Adrenal gland (tissue), 9 donors: ENCODE measurements at regions not wholly inside any gene's neighbourhood (a gene's known extent, or its start where the extent isn't known, plus 50 kb on each side); places are given as distances from the start of the nearest gene placed in this dataset.

Source experiments
- DNase-seq, 7 donors: peaks; one replicate each; pipeline ENCODE4 v3.0.0-alpha.2; 2019 to 2020
- H3K27ac ChIP-seq, 5 donors: fragments of 200-600 bp; sonication (generic) in 4 of 5; 1 replicate in 3 of 5; 2 replicates in 2 of 5; pipeline versions ENCODE4 v1.5.1 to v1.8.0; 2016 to 2020; ENCODE audit warnings: mild to moderate bottlenecking in 1 of 5
- H3K27me3 ChIP-seq: fragments of 200-600 bp; 2 replicates; pipeline ENCODE4 v1.8.0; 2021
- H3K36me3 ChIP-seq, 2 donors: fragments of 200-600 bp; replicated peaks in 1 of 2; 1 replicate in 1 of 2; 2 replicates in 1 of 2; pipeline versions ENCODE4 v1.5.1 to v1.8.0; 2018 to 2022
- H3K4me1 ChIP-seq, 2 donors: fragments of 200-600 bp; replicated peaks in 1 of 2; 1 replicate in 1 of 2; 2 replicates in 1 of 2; pipeline versions ENCODE4 v1.5.1 to v1.8.0; 2018 to 2021
- H3K4me3 ChIP-seq, 4 donors: fragments of 200-600 bp; sonication (generic) in 3 of 4; one replicate each; pipeline ENCODE4 v1.5.1; 2016 to 2018
- H3K9me3 ChIP-seq, 3 donors: fragments of 200-600 bp; sonication (generic) in 1 of 3; replicated peaks in 1 of 3; 1 replicate in 2 of 3; 2 replicates in 1 of 3; pipeline versions ENCODE4 v1.5.1 to v1.8.0; 2016 to 2021
- CTCF ChIP-seq, 6 experiments: fragments of 450-650 bp in 4 of 6; fragments of 200-600 bp in 2 of 6; sonication (generic) in 1 of 6; IDR thresholded peaks; 1 replicate in 5 of 6; 2 replicates in 1 of 6; pipeline versions ENCODE4 v1.5.1 to v1.8.0; 2016 to 2021; ENCODE audit warnings: antibody characterized with exemption in 6 of 6, mild to moderate bottlenecking in 2 of 6, moderate library complexity in 1 of 6
- POLR2A ChIP-seq, 2 donors: fragments of 450-650 bp; IDR thresholded peaks; one replicate each; pipeline ENCODE4 v1.6.1; 2017; ENCODE audit warnings: antibody characterized with exemption in 2 of 2, mild to moderate bottlenecking in 2 of 2, moderate library complexity in 1 of 2
- WGBS, 4 donors: extraction: QIAGEN DNeasy Blood & Tissue Kit in 2 of 4; methylation state at CpG; one replicate each; pipeline versions ENCODE4 v1.1.5 to v1.1.7; 2013 to 2017; 5-methylcytosine and 5-hydroxymethylcytosine counted together
- intact Hi-C, 2 donors: fragments of 100-400 bp; cut with DNase I; formaldehyde crosslinking; loops; one replicate each; pipeline versions ENCODE4 v1.14.1 to v1.15.0; 2022 to 2023
- donor health status: healthy with polysubstance abuse.
- donor health status: Bipolar disorder and iron deficiency.
- donor health status: DM: yes; HTN: yes; CAD: no.
- donor health status: DM: no; HTN: no; CAD: no.
- donor health status: DM: no; HTN: no; CAD: no.

DNA sequence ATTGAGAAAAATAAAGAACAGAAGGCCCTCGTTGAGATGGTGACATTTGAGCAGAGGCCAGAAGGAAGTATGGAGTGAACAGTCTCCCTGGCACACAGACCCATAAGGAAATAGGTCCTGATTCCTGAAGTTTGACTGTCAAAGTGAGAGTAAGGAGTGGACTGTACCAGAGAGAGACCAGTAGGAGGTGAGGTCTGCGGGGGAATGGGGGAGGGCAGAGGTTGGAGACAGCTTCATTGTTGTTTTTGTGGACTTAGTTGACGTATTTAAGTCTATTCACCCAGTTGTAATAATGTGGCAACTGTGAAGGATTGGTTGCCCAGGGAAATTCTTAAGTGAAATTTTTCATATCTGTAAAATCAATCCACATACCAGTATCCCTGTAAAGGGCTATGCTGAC, 110.7 kb downstream of the TFAP2B start:
- H3K36me3 ChIP-seq: no peaks in the 10 kb centered on the region
- no peak for DNase-seq
- H3K4me1 ChIP-seq: no peaks in the 10 kb centered on the region
- intact Hi-C loops: no loop called here
- no peak overlapping the region for H3K4me3 ChIP-seq
- no peak overlapping the region for H3K27ac ChIP-seq
- H3K27me3 ChIP-seq: no peaks in the 10 kb centered on the region
- no peak for TF ChIP-seq POLR2A (IDR thresholded peaks at IDR 0.05)
- no peaks in the 10 kb centered on the region for H3K9me3 ChIP-seq
- WGBS, 4 donors: 54 to 59% (median 55%) methylated on average over 3 of the region's 3 CpGs

DNA sequence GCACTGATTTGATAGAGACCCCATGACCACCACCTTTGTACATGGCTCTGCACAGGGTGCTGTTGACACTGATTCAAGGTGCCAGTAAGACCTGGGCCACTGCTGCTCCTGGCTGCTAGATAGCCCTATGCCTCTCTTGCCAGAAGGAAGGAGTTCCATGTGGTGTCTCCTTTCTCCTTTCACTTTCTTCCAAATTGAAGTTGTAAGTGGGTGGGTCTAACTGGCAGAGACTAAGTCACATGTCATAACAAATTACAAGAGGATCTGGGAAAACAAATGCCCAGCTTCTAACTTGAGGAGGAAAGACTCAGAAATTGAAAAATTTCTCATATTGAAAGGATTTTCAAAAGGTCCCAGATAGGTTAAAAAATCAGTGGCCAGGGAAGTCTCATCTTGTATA, 116.8 kb downstream of the TFAP2B start:
- Histone ChIP-seq H3K9me3 (no peaks in the 10 kb centered on the region), H3K27me3 (no peaks in the 10 kb centered on the region), H3K4me3 (no peak overlapping the region), H3K27ac (no peak overlapping the region), H3K4me1 (no peaks in the 10 kb centered on the region), H3K36me3 (no peaks in the 10 kb centered on the region)
- intact Hi-C loops: no loop called here
- no peak for DNase-seq
- TF ChIP-seq POLR2A (IDR thresholded peaks at IDR 0.05): no peak
- no peak for TF ChIP-seq CTCF (IDR thresholded peaks at IDR 0.05)

DNA sequence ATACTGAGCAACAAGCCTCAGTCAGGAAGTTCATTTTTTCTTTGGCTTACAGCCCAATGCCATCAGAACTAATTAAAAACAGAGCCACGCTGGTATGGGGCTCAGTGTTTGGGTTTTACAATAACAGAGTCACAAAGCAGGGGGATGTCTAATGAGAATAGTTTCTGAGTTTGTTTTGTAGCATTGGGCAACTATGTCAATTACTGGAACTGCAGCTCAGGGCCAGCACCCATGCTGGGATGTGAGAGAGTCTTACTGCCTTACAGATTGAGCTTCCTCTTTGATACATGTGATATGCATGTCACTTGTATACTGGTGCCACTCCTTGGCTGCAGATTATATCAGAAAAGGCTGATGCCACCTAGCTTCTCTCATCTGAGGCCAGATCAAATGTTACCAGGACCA, 117.6 kb downstream of the TFAP2B start:
- 0 to 13% (median 3%) methylated on average over 1 of the region's 1 CpG for WGBS, 4 donors

DNA sequence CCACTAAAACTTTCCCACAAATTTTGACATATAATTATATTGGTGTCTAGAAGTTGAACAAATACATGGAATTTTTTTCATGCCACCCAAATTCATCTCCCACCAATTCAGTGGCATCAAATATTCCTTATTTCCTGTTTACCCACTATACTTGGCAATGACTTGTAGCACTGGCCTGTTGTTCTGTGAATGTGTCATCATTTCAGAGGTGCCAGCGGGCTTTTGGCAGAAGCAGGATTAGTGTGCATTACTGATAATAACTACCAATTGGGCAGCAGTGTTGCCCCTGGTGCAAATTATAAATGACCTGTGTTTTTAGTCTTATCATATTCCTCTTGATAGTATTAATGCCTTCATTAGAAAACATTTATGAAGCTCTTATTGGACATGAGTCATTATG, 121.3 kb downstream of the TFAP2B start:
- TF ChIP-seq CTCF (IDR thresholded peaks at IDR 0.05) (no peak), POLR2A (IDR thresholded peaks at IDR 0.05) (no peak)
- H3K27me3 ChIP-seq: no peaks in the 10 kb centered on the region
- H3K4me3 ChIP-seq: no peak overlapping the region
- WGBS, 4 donors: 68 to 86% (median 81%) methylated on average over 1 of the region's 1 CpG
- H3K4me1 ChIP-seq: no peaks in the 10 kb centered on the region
- H3K36me3 ChIP-seq: no peaks in the 10 kb centered on the region
- peak in 1 of 7 donors; percentile 56 for DNase-seq
- intact Hi-C loops: no loop called here
- no peak overlapping the region for H3K27ac ChIP-seq
- no peaks in the 10 kb centered on the region for H3K9me3 ChIP-seq

More for the DNA sequence above, 117.6 kb downstream of the TFAP2B start:
- no peak for DNase-seq
- Histone ChIP-seq H3K36me3 (no peaks in the 10 kb centered on the region), H3K4me3 (no peak overlapping the region), H3K4me1 (no peaks in the 10 kb centered on the region), H3K27ac (no peak overlapping the region), H3K9me3 (no peaks in the 10 kb centered on the region), H3K27me3 (no peaks in the 10 kb centered on the region)
- TF ChIP-seq POLR2A (IDR thresholded peaks at IDR 0.05) (no peak), CTCF (IDR thresholded peaks at IDR 0.05) (no peak)
- intact Hi-C loops: no loop called here

GRCh38 chr6:50945789-50946188, 127.1 kb downstream of the TFAP2B start:
- Histone ChIP-seq H3K9me3 (no peaks in the 10 kb centered on the region), H3K36me3 (no peaks in the 10 kb centered on the region), H3K4me1 (no peaks in the 10 kb centered on the region), H3K4me3 (no peak overlapping the region), H3K27ac (no peak overlapping the region), H3K27me3 (no peaks in the 10 kb centered on the region)
- intact Hi-C loops: no loop called here
- DNase-seq: no peak
- 82 to 100% (median 94%) methylated on average over 2 of the region's 2 CpGs for WGBS, 4 donors
- TF ChIP-seq CTCF (IDR thresholded peaks at IDR 0.05) (no peak), POLR2A (IDR thresholded peaks at IDR 0.05) (no peak)
